Lung (tissue), 11 donors: ENCODE measurements at regions not wholly inside any gene's neighbourhood (a gene's known extent, or its start where the extent isn't known, plus 50 kb on each side); places are given as distances from the start of the nearest gene placed in this dataset.

Experiments used
- ATAC-seq: fragments of 200-7000 bp; cut with Tn5 transposase; one replicate; pipeline ENCODE4 v1.9.1; 2020; ENCODE audit warnings: moderate number of reproducible peaks; ENCODE audit not compliant: insufficient read depth, low FRiP score
- DNase-seq, 3 donors: peaks; one replicate each; pipeline ENCODE4 v3.0.0-alpha.2; 2013 to 2017
- H3K27ac ChIP-seq, 2 donors: one replicate each; pipeline ENCODE4 v1.5.1; 2013; ENCODE audit warnings: mild to moderate bottlenecking in 2 of 2, moderate library complexity in 2 of 2, control low read depth in 1 of 2, inconsistent platforms in 1 of 2, low read depth in 1 of 2, low read length in 1 of 2
- H3K27me3 ChIP-seq, 3 donors: one replicate each; pipeline ENCODE4 v1.5.1; 2013; ENCODE audit warnings: low read length in 2 of 3; ENCODE audit not compliant: control insufficient read depth in 3 of 3, insufficient read depth in 3 of 3
- H3K36me3 ChIP-seq, 4 donors: one replicate each; pipeline ENCODE4 v1.5.1; 2013; ENCODE audit warnings: low read length in 4 of 4, mild to moderate bottlenecking in 1 of 4, moderate library complexity in 1 of 4; ENCODE audit not compliant: control insufficient read depth in 4 of 4, insufficient read depth in 4 of 4
- H3K4me1 ChIP-seq, 5 donors: one replicate each; pipeline ENCODE4 v1.5.1; 2013; ENCODE audit warnings: low read length in 5 of 5, mild to moderate bottlenecking in 2 of 5, moderate library complexity in 1 of 5; ENCODE audit not compliant: control insufficient read depth in 5 of 5, insufficient read depth in 5 of 5
- H3K4me3 ChIP-seq: one replicate; pipeline ENCODE4 v1.5.1; 2013; ENCODE audit warnings: mild to moderate bottlenecking, control low read depth, moderate library complexity
- H3K9ac ChIP-seq, 2 donors: one replicate each; pipeline ENCODE4 v1.5.1; 2013; ENCODE audit warnings: low read length in 2 of 2, control low read depth in 1 of 2; ENCODE audit not compliant: insufficient read depth in 1 of 2
- H3K9me3 ChIP-seq, 4 donors: one replicate each; pipeline ENCODE4 v1.5.1; 2013; ENCODE audit warnings: low read length in 3 of 4, mild to moderate bottlenecking in 1 of 4, moderate library complexity in 1 of 4; ENCODE audit not compliant: control insufficient read depth in 4 of 4, insufficient read depth in 3 of 4
- CTCF ChIP-seq: IDR thresholded peaks from 2 replicates; pipeline ENCODE4 v1.5.1; 2012; ENCODE audit warnings: mild to moderate bottlenecking; ENCODE audit errors: control extremely low read depth, extremely low read depth
- WGBS, 2 donors: extraction: QIAGEN DNeasy Blood & Tissue Kit; methylation state at CpG; one replicate each; pipeline ENCODE4 v1.1.7; 2013; 5-methylcytosine and 5-hydroxymethylcytosine counted together
- donor health status: control.
- donor health status: control.
- donor health status: Bipolar disorder and iron deficiency.
- donor health status: healthy.
- donor health status: DM: yes; HTN: yes; CAD: no.

DNA sequence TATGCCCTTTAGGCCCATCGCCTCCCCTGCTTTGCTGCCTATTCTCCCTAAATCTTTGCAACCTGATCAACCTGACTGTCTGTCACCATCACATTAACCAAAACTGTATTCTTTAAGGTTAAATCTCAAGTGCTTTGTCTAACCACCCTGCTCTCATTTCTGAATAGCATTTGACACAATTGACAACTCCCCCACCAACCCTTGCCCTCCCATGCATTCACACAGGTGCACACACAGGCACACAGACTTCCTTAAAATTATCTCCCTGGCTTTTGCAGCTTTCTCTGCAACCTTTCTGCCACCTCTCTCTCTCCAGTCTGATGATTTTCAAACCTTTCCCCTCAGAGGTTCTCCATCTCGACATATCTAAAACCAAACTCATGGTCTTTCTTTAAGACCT, 64.6 kb upstream of the ST8SIA3 start:
- WGBS, 2 donors: 84 to 87% methylated on average over 2 of the region's 2 CpGs
- no peaks in the 10 kb centered on the region for H3K4me1 ChIP-seq
- H3K27ac ChIP-seq: no peak overlapping the region
- no peak overlapping the region for H3K9ac ChIP-seq
- H3K9me3 ChIP-seq: peaks cover 0 to 6% (median 1%) of the 10 kb centered on the region in 4 donors
- no peak for DNase-seq
- no peak for TF ChIP-seq CTCF
- H3K36me3 ChIP-seq: no peaks in the 10 kb centered on the region
- H3K4me3 ChIP-seq: no peak overlapping the region
- no peak for ATAC-seq
- H3K27me3 ChIP-seq: no peaks in the 10 kb centered on the region

DNA sequence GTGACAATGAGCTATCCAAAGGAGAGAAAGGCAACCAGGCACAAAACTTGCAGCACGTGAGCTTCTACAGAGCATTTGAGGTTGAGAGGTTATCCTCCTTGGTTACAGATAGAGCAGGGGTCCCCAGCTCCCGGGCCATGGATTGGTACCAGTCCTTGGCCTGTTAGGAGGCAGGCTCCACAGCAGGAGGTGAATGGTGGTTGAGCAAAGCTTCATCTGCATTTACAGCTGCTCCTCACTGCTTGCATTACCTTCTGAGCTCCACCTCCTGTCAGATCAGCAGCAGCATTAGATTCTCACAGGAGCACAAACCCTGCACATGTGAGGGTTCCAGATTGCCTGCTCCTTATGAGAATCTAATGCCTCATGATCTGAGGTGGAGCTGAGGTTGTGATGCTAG, 57.8 kb upstream of the ST8SIA3 start:
- WGBS, 2 donors: 67 to 69% methylated on average over 2 of the region's 2 CpGs
- H3K9me3 ChIP-seq: peaks cover 0 to 7% (median 0%) of the 10 kb centered on the region in 4 donors
- H3K9ac ChIP-seq: no peak overlapping the region
- TF ChIP-seq CTCF: no peak
- no peak overlapping the region for H3K27ac ChIP-seq
- ATAC-seq (no peak), DNase-seq (no peak)
- no peaks in the 10 kb centered on the region for H3K36me3 ChIP-seq
- H3K4me3 ChIP-seq: no peak overlapping the region
- no peaks in the 10 kb centered on the region for H3K27me3 ChIP-seq
- no peaks in the 10 kb centered on the region for H3K4me1 ChIP-seq

- Histone ChIP-seq H3K4me3 (no peak overlapping the region), H3K9me3 (peaks cover 0 to 5% (median 0%) of the 10 kb centered on the region in 4 donors), H3K36me3 (no peaks in the 10 kb centered on the region), H3K27ac (no peak overlapping the region), H3K4me1 (no peaks in the 10 kb centered on the region), H3K27me3 (no peaks in the 10 kb centered on the region), H3K9ac (no peak overlapping the region)
- ATAC-seq: no peak
- no peak for DNase-seq
- no peak for TF ChIP-seq CTCF
These were observed 56.0 kb upstream of the ST8SIA3 start for GRCh38 chr18:57296336-57296735.

GRCh38 chr18:57297306-57297705, 55.1 kb upstream of the ST8SIA3 start:
- peaks cover 0 to 3% (median 0%) of the 10 kb centered on the region in 3 donors for H3K27me3 ChIP-seq
- H3K36me3 ChIP-seq: no peaks in the 10 kb centered on the region
- H3K4me3 ChIP-seq: no peak overlapping the region
- TF ChIP-seq CTCF: no peak
- H3K9ac ChIP-seq: no peak overlapping the region
- 85 to 90% methylated on average over 7 of the region's 7 CpGs for WGBS, 2 donors
- no peaks in the 10 kb centered on the region for H3K4me1 ChIP-seq
- H3K9me3 ChIP-seq: peaks cover 0 to 5% (median 0%) of the 10 kb centered on the region in 4 donors
- ATAC-seq (no peak), DNase-seq (no peak)
- no peak overlapping the region for H3K27ac ChIP-seq
